GM12875 (cell line): ENCODE measurements at regions not wholly inside any gene's neighbourhood (a gene's known extent, or its start where the extent isn't known, plus 50 kb on each side); places are given as distances from the start of the nearest gene placed in this dataset.
A peak's percentile ranks its signal among the peaks of the same experiment; 100 is the strongest.

ENCODE experiments used
- H3K4me3 ChIP-seq: one replicate; pipeline ENCODE4 v1.5.1; 2011; ENCODE audit warnings: low read depth, low read length, control low read depth
- TF ChIP-seq, protein P1 (sequence below): IDR thresholded peaks from 2 replicates; pipeline ENCODE4 v1.5.1; 2011; ENCODE audit warnings: low read depth, mild to moderate bottlenecking, control low read depth, inconsistent platforms, low read length, moderate library complexity, borderline replicate concordance; ENCODE audit not compliant: insufficient read depth

DNA sequence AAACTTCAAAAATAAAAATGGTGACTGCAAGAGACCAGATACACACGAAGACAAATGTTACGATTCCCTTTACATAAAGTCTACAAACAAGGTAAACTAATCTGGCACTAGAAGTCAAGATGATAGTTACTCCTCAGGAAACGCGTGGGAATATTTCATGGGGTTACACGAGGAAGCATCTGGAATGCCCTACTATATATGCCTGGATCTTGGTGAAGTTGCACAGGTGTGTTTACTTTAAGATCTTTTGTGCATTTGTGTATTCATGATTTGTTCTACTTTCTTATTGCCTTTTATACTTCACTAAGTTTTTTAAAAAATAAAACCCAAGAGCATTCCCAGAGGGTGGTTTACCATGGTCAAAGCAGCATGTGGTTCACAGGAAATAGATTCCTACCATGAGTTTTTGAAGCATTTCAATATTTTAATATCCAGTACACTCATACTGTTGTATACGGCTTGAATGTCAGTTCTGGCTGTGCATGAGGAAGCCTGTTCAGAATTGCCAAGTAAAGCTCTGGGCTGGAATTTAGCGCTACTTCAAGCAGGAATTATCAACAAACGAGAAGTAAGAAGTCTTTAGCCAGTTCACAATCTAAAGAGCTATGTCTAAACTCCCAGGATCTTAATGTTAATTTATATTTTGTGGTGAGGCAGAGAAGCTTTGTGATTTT is 239.8 kb upstream of the KLHL1 start:
- H3K4me3 ChIP-seq: no peak overlapping the region
- TF ChIP-seq, protein P1, sequence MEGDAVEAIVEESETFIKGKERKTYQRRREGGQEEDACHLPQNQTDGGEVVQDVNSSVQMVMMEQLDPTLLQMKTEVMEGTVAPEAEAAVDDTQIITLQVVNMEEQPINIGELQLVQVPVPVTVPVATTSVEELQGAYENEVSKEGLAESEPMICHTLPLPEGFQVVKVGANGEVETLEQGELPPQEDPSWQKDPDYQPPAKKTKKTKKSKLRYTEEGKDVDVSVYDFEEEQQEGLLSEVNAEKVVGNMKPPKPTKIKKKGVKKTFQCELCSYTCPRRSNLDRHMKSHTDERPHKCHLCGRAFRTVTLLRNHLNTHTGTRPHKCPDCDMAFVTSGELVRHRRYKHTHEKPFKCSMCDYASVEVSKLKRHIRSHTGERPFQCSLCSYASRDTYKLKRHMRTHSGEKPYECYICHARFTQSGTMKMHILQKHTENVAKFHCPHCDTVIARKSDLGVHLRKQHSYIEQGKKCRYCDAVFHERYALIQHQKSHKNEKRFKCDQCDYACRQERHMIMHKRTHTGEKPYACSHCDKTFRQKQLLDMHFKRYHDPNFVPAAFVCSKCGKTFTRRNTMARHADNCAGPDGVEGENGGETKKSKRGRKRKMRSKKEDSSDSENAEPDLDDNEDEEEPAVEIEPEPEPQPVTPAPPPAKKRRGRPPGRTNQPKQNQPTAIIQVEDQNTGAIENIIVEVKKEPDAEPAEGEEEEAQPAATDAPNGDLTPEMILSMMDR: no peak

DNA sequence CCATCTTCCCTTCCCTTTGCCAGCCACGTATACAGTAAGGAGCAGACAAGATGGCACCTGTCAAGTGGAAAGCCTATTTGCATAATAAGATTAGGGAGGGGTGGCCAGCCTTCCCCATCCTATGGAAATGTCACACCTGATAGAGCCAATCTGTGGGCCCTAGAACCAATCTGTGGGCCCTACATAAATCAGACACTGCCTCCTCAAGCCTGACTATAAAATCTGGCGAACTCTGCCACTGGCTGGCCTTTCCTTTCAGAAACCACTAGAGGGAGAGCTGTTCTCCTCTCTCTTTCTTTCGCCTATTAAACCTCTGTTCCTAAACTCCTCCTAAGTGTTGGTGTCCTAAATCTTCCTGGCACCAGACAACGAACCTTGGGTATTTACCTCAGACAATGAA is 231.5 kb upstream of the KLHL1 start:
- TF ChIP-seq, protein P1: peak; percentile 41; the same call in 1 of the 2 replicates

DNA sequence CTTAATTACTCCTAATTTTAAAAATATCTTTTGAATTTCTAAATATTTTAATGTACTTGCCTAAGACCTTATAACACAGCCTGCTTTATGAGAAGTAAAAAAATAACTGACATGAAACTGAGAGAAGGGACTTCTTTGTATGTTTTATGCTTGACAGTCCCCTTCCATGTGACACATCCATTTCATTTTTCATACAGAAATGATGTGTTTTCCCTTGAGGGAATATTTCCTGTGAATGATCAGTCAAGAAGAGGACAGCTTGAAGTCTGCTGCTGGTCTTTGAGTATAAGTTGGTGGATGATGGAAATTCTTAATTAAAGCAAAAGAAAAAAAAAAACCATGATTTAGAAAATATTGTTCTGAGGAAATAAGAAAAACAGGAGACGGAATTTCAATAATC is 230.4 kb upstream of the KLHL1 start:
- TF ChIP-seq, protein P1: no peak
- no peak overlapping the region for H3K4me3 ChIP-seq

More for the DNA sequence above, 231.5 kb upstream of the KLHL1 start:
- H3K4me3 ChIP-seq: no peak overlapping the region

DNA sequence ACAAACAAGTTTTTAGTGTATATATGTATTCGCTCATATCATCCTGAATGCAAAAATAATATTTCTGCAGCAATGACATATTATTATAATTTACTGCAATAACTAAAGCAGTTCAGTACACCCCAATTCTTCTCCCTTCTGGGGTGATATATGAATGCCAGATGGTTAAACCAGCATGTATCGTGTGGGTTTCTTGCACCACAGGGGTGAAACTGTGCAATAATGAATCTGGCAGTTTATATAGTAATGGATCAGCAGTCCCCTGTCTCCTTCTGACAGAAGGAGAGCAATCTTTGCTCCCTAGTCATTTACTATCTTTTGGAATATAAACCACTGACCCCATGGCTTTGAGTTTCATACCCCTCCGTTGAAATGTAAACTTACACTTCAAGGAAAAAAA is 228.6 kb upstream of the KLHL1 start:
- TF ChIP-seq, protein P1: no peak
- H3K4me3 ChIP-seq: no peak overlapping the region

DNA sequence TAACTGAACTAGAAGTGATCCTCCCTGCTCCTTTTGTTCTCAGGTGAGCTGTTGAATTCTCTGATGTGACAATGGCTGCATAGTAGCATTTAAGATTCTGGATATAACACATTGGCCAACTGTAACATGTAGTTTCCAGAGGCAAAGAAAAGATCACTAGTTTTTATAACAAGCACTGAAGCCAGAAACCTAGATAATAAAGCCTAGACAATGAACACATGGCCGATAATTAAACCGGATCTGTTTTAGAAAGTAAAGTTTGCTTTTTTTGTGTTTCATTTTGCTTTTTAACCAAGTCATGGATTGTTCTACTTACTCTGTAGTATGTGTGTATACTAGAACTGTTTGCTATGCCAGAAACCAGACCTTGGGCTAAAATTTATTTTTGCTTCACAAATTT is 225.5 kb upstream of the KLHL1 start:
- TF ChIP-seq, protein P1: no peak
- H3K4me3 ChIP-seq: no peak overlapping the region

DNA sequence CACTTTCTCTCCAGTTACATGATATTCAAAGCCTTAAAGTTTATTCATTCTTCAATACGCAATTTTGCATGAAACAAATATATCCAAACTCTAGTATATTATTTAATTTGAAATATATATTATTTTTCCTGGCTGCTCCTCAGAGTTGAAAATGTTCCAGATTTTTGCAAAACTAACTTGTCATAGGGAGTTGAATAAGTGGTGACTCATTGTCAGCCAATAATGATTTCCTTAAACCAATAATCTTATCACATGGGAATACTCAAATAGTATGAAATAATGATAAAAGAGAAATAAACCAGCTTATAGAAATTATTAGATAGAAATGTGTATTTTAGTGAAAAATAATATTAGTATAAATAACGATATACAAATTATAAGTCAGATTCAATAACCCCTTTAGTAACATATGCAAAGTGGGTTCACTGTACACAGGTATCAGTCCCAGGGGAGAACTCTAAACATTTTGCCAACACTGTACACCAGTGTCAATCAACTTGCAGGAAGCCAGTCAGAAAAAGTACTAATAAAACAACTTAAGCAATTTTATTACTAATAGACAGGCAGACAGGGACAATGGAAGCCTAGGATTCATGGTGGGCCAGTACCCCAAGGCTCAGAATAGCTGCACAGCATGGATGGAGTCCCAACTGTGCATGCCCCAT is 222.6 kb upstream of the KLHL1 start:
- no peak overlapping the region for H3K4me3 ChIP-seq
- TF ChIP-seq, protein P1: no peak

DNA sequence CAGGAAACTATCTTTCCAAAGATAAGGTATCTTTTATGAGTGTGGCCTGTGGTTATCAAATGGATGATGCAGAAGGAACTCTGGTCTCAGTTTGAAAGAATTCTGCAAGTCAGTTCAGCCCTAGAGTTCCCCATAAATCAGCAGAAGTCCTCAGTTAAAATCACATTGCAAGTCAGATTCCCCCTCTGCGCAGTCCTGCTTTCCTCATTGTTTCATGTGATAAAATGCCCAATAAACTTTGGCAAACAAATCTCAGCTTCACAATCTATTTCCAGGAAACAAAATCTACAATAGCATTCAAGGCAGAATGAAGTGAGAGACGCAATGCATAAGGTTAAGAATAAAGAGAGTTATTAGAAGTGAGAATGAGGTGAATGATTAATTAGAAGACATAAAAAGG is 216.3 kb upstream of the KLHL1 start:
- TF ChIP-seq, protein P1: no peak
- H3K4me3 ChIP-seq: no peak overlapping the region
